ENCODE measurements at regions not wholly inside any gene's neighbourhood (a gene's known extent, or its start where the extent isn't known, plus 50 kb on each side); places are given as distances from the start of the nearest gene placed in this dataset.

DNA sequence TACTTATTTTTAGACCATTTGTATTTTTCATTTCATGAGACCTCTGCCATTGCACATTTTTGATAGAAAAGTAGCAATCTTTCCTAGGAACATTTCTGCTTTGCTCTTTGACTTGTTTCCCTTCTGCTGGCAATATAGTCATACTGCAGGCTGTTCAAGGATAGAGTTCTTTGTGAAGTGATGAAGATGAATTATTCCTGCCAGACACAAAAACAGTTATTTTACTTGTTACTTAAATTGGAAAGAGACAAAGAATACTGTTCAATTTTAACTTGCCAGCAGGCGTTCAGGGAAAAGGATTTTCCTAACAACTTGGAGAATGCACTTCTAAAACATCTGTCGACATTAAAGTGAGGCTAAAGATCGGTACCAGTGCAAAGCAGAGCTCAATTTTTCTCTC lies 251.7 kb upstream of the ACTBL2 start:
- intact Hi-C loops (cut with DNase I; ENCODE audit: low total_unique reads): no loop called here
- TF ChIP-seq, protein P1, sequence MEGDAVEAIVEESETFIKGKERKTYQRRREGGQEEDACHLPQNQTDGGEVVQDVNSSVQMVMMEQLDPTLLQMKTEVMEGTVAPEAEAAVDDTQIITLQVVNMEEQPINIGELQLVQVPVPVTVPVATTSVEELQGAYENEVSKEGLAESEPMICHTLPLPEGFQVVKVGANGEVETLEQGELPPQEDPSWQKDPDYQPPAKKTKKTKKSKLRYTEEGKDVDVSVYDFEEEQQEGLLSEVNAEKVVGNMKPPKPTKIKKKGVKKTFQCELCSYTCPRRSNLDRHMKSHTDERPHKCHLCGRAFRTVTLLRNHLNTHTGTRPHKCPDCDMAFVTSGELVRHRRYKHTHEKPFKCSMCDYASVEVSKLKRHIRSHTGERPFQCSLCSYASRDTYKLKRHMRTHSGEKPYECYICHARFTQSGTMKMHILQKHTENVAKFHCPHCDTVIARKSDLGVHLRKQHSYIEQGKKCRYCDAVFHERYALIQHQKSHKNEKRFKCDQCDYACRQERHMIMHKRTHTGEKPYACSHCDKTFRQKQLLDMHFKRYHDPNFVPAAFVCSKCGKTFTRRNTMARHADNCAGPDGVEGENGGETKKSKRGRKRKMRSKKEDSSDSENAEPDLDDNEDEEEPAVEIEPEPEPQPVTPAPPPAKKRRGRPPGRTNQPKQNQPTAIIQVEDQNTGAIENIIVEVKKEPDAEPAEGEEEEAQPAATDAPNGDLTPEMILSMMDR (IDR thresholded peaks at IDR 0.05): no peak
- TF ChIP-seq POLR2A (IDR thresholded peaks at IDR 0.05): no peak
- 63% methylated on average over 3 of the region's 3 CpGs for WGBS, 2 donors

DNA sequence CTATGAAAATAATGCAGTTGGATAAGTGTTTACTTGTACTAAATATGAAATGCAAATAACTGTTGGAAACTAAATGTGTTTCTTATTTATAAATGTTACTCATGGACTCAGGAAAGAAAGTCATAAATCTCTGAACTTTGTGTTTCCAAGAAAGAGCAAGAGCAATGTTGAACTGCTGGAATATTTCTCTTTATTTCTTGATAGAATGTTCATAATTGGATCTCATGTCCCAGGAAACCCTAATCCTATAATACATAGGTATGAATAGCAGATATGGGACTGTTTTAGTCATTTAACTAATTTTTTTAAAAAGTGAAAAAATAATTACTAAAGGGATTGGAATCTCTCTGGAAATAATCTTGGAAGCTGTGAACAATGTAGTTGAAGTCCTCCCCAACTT lies 245.0 kb upstream of the ACTBL2 start:
- no peak for TF ChIP-seq POLR2A (IDR thresholded peaks at IDR 0.05)
- TF ChIP-seq, protein P1 (IDR thresholded peaks at IDR 0.05): no peak
- H3K4me3 ChIP-seq (ENCODE audit: low read depth, poor library complexity, severe bottlenecking): no peak overlapping the region
- no peak for DNase-seq (ENCODE audit: low spot score in 2 of 2)
- intact Hi-C loops (cut with DNase I; ENCODE audit: low total_unique reads): no loop called here

More for the DNA sequence above, 251.7 kb upstream of the ACTBL2 start:
- H3K4me3 ChIP-seq (ENCODE audit: low read depth, poor library complexity, severe bottlenecking): no peak overlapping the region
- DNase-seq (ENCODE audit: low spot score in 2 of 2): no peak

DNA sequence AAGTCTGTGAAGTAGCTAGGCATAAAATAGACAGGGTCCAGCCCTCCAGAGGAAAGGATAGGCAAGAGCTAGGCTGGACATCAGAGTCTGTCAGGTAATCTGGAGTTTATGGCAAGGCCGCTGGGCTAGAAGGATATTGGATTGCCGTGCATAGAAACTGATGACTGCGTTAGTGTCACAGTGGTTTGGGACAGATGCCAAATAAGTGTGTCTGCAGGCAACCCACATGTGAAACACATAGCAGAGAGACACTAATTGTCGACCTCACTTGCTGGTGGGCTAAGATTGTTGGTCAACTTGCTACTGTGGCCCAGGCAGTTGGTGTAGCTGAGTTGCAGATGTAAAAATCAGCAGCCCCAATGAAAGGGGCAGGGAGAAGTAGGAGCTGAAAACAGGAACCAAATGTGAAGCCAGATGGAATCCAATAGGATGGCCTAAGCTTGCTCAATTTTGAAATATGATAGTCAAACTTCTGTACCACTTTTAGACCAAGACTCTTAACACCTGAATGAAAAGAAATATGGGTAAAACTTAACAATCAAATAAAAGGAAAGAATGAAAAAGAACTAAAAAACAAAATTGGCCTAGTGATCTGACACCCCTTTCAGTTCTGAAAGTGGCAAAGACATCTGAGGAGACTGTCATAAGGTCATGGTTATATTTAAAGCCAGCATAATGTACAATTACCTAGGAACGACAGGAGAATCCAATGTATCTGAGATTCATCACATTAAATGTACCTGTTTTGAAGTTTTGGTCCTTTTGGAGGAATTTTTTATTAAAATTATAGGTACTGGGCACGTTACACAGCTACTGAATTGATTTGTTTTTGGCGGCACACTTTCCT lies 243.3 kb upstream of the ACTBL2 start:
- 80 to 91% methylated on average over 7 of the region's 7 CpGs for WGBS, 2 donors
- no peak for TF ChIP-seq POLR2A (IDR thresholded peaks at IDR 0.05)
- TF ChIP-seq, protein P1 (IDR thresholded peaks at IDR 0.05): no peak
- intact Hi-C loops (cut with DNase I; ENCODE audit: low total_unique reads): no loop called here
- H3K4me3 ChIP-seq (ENCODE audit: low read depth, poor library complexity, severe bottlenecking): no peak overlapping the region
- no peak for DNase-seq (ENCODE audit: low spot score in 2 of 2)

DNA sequence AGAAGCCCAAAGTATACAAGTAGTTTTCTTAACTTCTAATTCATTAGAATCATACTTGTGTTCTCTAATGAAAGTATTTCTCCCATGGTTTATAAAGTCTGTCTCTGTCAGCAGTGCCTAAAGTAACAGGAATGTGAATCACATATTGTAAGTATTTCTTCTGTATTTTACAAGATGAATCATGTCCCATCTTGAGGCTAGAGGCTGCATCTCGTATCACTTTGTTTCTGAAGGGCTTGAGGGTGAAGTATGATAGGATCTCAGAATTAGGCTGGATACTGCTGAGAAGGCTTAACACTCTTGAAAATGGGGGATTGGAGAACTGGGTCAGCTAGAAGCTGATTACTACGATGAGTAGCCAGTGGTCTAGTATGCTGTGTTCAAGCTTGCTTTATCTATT lies 242.2 kb upstream of the ACTBL2 start:
- H3K4me3 ChIP-seq (ENCODE audit: low read depth, poor library complexity, severe bottlenecking): no peak overlapping the region
- TF ChIP-seq, protein P1 (IDR thresholded peaks at IDR 0.05): no peak
- TF ChIP-seq POLR2A (IDR thresholded peaks at IDR 0.05): no peak
- WGBS, 2 donors: 51 to 53% methylated on average over 2 of the region's 2 CpGs
- intact Hi-C loops (cut with DNase I; ENCODE audit: low total_unique reads): no loop called here
- no peak for DNase-seq (ENCODE audit: low spot score in 2 of 2)

DNA sequence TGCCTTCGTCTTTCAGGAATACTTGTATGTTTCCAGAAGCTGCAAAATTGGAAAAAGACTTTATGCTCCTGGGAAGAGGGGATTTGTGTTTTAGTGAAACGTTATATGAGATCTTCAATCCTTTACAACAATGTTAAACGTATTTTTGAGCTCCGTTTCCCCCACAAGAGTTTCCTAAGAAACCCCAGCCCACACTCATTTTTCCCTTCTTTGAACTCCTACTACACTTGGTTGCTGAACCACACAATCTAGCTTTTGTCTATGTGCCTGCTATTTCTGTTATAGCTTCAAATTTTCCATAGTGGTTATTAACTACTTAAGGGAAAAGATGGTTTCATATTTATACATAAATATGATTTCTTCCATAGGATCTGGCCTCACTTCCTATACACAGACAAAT lies 238.6 kb upstream of the ACTBL2 start:
- 66 to 67% methylated on average over 4 of the region's 4 CpGs for WGBS, 2 donors
- H3K4me3 ChIP-seq (ENCODE audit: low read depth, poor library complexity, severe bottlenecking): no peak overlapping the region
- intact Hi-C loops (cut with DNase I; ENCODE audit: low total_unique reads): no loop called here
- TF ChIP-seq, protein P1 (IDR thresholded peaks at IDR 0.05): no peak
- TF ChIP-seq POLR2A (IDR thresholded peaks at IDR 0.05): no peak
- no peak for DNase-seq (ENCODE audit: low spot score in 2 of 2)

DNA sequence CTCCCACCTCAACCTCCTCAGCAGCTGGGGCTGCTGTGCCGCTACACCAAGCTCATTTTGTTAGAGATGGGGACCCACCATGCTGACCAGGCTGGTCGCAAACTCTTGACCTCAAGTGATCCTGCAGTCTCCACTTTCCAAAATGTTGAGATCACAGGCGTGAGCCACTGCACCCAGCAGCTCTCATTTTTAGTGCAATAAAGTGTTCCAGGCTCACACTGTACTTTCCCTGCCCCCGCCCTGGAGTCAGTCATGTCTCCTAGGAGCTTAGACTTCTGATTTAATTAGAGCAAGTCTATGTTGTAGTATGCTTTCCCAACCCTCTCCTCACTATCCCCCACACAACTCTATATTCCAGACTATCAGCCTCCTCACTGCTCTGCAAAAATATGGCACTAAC lies 238.0 kb upstream of the ACTBL2 start:
- WGBS, 2 donors: 82 to 92% methylated on average over 4 of the region's 4 CpGs
- TF ChIP-seq, protein P1 (IDR thresholded peaks at IDR 0.05): no peak
- no peak for TF ChIP-seq POLR2A (IDR thresholded peaks at IDR 0.05)

More for the DNA sequence above, 238.0 kb upstream of the ACTBL2 start:
- intact Hi-C loops (cut with DNase I; ENCODE audit: low total_unique reads): no loop called here
- no peak for DNase-seq (ENCODE audit: low spot score in 2 of 2)
- no peak overlapping the region for H3K4me3 ChIP-seq (ENCODE audit: low read depth, poor library complexity, severe bottlenecking)

All from lower leg skin (tissue), 4 donors.